ENCODE measurements at regions not wholly inside any gene's neighbourhood (a gene's known extent, or its start where the extent isn't known, plus 50 kb on each side); places are given as distances from the start of the nearest gene placed in this dataset.

- no peaks in the 10 kb centered on the region for H3K4me1 ChIP-seq (ENCODE audit: control insufficient read depth in 1 of 2, insufficient read depth in 2 of 2, low read depth in 1 of 2, low read length in 1 of 2)
- H3K9ac ChIP-seq, result no peak overlapping the region
- 63% methylated on average over 3 of the region's 3 CpGs for WGBS (ENCODE audit: low lambda C conversion rate)
- no peaks in the 10 kb centered on the region for H3K79me2 ChIP-seq (ENCODE audit: insufficient read depth)
- no peaks in the 10 kb centered on the region for H3K9me3 ChIP-seq
- H3K27ac ChIP-seq (ENCODE audit: low read depth in 2 of 2, low read length in 1 of 2), result no peak overlapping the region
- no peak overlapping the region for H3K4me2 ChIP-seq
- H3K4me3 ChIP-seq (ENCODE audit: low read depth in 2 of 2, low read length in 1 of 2), result no peak overlapping the region
- POLR2A ChIA-PET, result no interaction called here
- H3K27me3 ChIP-seq (ENCODE audit: insufficient read depth), result peaks cover 86% of the 10 kb centered on the region; the same call in 1 of the 2 replicates
- no peak for TF ChIP-seq ELF1 (IDR thresholded peaks at IDR 0.05)
- TF ChIP-seq FOXM1 (IDR thresholded peaks at IDR 0.05; ENCODE audit: low read depth), result no peak
- TF ChIP-seq FOXJ3 (CRISPR knock-in tag; IDR thresholded peaks at IDR 0.05), result no peak
- TF ChIP-seq TEAD4 (IDR thresholded peaks at IDR 0.05; ENCODE audit: borderline replicate concordance, insufficient read depth), result no peak
- no peak for TF ChIP-seq EP300 (IDR thresholded peaks at IDR 0.05; ENCODE audit: borderline replicate concordance in 1 of 2, low read depth in 1 of 2, low read length in 1 of 2)
- no peak for TF ChIP-seq PBX3 (IDR thresholded peaks at IDR 0.05)
- TF ChIP-seq CHD2 (IDR thresholded peaks at IDR 0.05; ENCODE audit: low read length, partially characterized antibody), result no peak
- no peak for TF ChIP-seq RXRA (IDR thresholded peaks at IDR 0.05; ENCODE audit: borderline replicate concordance, low read depth)
- TF ChIP-seq SIN3A (IDR thresholded peaks at IDR 0.05; ENCODE audit: borderline replicate concordance, low read depth, low read length), result no peak
- H4K20me1 ChIP-seq (ENCODE audit: insufficient read depth), result no peaks in the 10 kb centered on the region
- CTCF ChIA-PET, result no interaction called here
- no peaks in the 10 kb centered on the region for H3F3A ChIP-seq (replicated peaks; ENCODE audit: insufficient read depth)
- DNase-seq, result no peak
- no peaks in the 10 kb centered on the region for H3K36me3 ChIP-seq (replicated peaks in 1 of 2; ENCODE audit: control insufficient read depth in 1 of 2, insufficient read depth in 2 of 2, low read length in 1 of 2)
- no peak overlapping the region for H2AFZ ChIP-seq (ENCODE audit: low read depth)
- H3K9me2 ChIP-seq, result no peaks in the 10 kb centered on the region
Measured at GRCh38 chr6:3620937-3621336, 130.6 kb downstream of the PXDC1 start.

GRCh38 chr6:3620389-3620788, 131.1 kb downstream of the PXDC1 start:
- peaks cover 85% of the 10 kb centered on the region; the same call in 1 of the 2 replicates for H3K27me3 ChIP-seq (ENCODE audit: insufficient read depth)
- no peaks in the 10 kb centered on the region for H3K79me2 ChIP-seq (ENCODE audit: insufficient read depth)
- no peaks in the 10 kb centered on the region for H3K9me2 ChIP-seq
- TF ChIP-seq IRF3 (IDR thresholded peaks at IDR 0.05; ENCODE audit: low read depth, low read length) (no peak), EP300 (IDR thresholded peaks at IDR 0.05; ENCODE audit: borderline replicate concordance in 1 of 2, low read depth in 1 of 2, low read length in 1 of 2) (no peak), TAF1 (IDR thresholded peaks at IDR 0.05; ENCODE audit: borderline replicate concordance, low read depth, low read length) (no peak), EZH2phosphoT487 (IDR thresholded peaks at IDR 0.05; ENCODE audit: borderline replicate concordance, low read depth) (no peak), PBX3 (IDR thresholded peaks at IDR 0.05) (no peak), JUND (IDR thresholded peaks at IDR 0.05) (no peak), SIN3A (IDR thresholded peaks at IDR 0.05; ENCODE audit: borderline replicate concordance, low read depth, low read length) (no peak)
- ChIA-PET POLR2A (no interaction called here), CTCF (no interaction called here)
- no peaks in the 10 kb centered on the region for H3F3A ChIP-seq (replicated peaks; ENCODE audit: insufficient read depth)
- 78% methylated on average over 8 of the region's 8 CpGs for WGBS (ENCODE audit: low lambda C conversion rate)
- H3K9me3 ChIP-seq, result no peaks in the 10 kb centered on the region
- no peak for DNase-seq
- H3K4me2 ChIP-seq, result no peak overlapping the region
- no peak overlapping the region for H3K4me3 ChIP-seq (ENCODE audit: low read depth in 2 of 2, low read length in 1 of 2)
- H3K9ac ChIP-seq, result no peak overlapping the region
- no peak overlapping the region for H2AFZ ChIP-seq (ENCODE audit: low read depth)
- no peak overlapping the region for H3K27ac ChIP-seq (ENCODE audit: low read depth in 2 of 2, low read length in 1 of 2)
- no peaks in the 10 kb centered on the region for H3K36me3 ChIP-seq (replicated peaks in 1 of 2; ENCODE audit: control insufficient read depth in 1 of 2, insufficient read depth in 2 of 2, low read length in 1 of 2)
- H4K20me1 ChIP-seq (ENCODE audit: insufficient read depth), result no peaks in the 10 kb centered on the region
- H3K4me1 ChIP-seq (ENCODE audit: control insufficient read depth in 1 of 2, insufficient read depth in 2 of 2, low read depth in 1 of 2, low read length in 1 of 2), result no peaks in the 10 kb centered on the region

Measured in SK-N-SH (cell line).